OCI-LY3 (cell line): ENCODE measurements at regions not wholly inside any gene's neighbourhood (a gene's known extent, or its start where the extent isn't known, plus 50 kb on each side); places are given as distances from the start of the nearest gene placed in this dataset.
A peak's percentile ranks its signal among the peaks of the same experiment; 100 is the strongest.

Source experiments
- H2AFZ ChIP-seq: fragments of 200-600, 300-600 bp; shearing (Covaris generic); 2 replicates; pipeline ENCODE4 v1.6.0; 2014; ENCODE audit warnings: antibody characterized with exemption, low read depth, low read length
- H3K27ac ChIP-seq: fragments of 200-600, 300-600 bp; sonication (generic); 2 replicates; pipeline ENCODE4 v1.5.1; 2014; ENCODE audit warnings: mild to moderate bottlenecking, low read length, moderate library complexity, mixed read lengths
- H3K27me3 ChIP-seq: fragments of 200-600, 300-600 bp; sonication (generic); 2 replicates; pipeline ENCODE4 v1.6.1; 2014; ENCODE audit warnings: low read depth, low read length, mixed read lengths
- H3K36me3 ChIP-seq: fragments of 200-600, 300-600 bp; sonication (generic); replicated peaks from 2 replicates; pipeline ENCODE3; 2014; ENCODE audit warnings: low read depth, low read length, mixed read lengths
- H3K4me1 ChIP-seq: fragments of 300-600, 200-600 bp; sonication (generic); 2 replicates; pipeline ENCODE4 v1.6.1; 2014; ENCODE audit warnings: low read length, mixed read lengths
- H3K4me2 ChIP-seq: fragments of 200-600, 300-600 bp; sonication (generic); 2 replicates; pipeline ENCODE4 v1.6.1; 2014; ENCODE audit warnings: low read length, mixed read lengths
- H3K4me3 ChIP-seq: fragments of 300-600, 200-600 bp; sonication (generic); 2 replicates; pipeline ENCODE4 v1.5.1; 2014; ENCODE audit warnings: antibody characterized with exemption, mild to moderate bottlenecking, low read length, moderate library complexity
- H3K79me2 ChIP-seq: fragments of 300-600, 200-600 bp; shearing (Covaris generic); 2 replicates; pipeline ENCODE4 v1.6.1; 2014; ENCODE audit warnings: mild to moderate bottlenecking, low read length, mixed read lengths
- H3K9ac ChIP-seq: fragments of 300-600, 200-600 bp; shearing (Covaris generic); 2 replicates; pipeline ENCODE4 v1.6.0; 2014; ENCODE audit warnings: mild to moderate bottlenecking, low read length, moderate library complexity
- H3K9me3 ChIP-seq: fragments of 200-600, 300-600 bp; shearing (Covaris generic); 2 replicates; pipeline ENCODE4 v1.6.1; 2014; ENCODE audit warnings: low read length, mixed read lengths; ENCODE audit not compliant: insufficient read depth
- H4K20me1 ChIP-seq: fragments of 200-600, 300-600 bp; sonication (generic); 2 replicates; pipeline ENCODE4 v1.6.1; 2016; ENCODE audit warnings: low read length, mixed read lengths; ENCODE audit not compliant: insufficient read depth
- CTCF ChIP-seq: fragments of 200-600, 300-600 bp; sonication (generic); IDR thresholded peaks from 2 replicates; pipeline ENCODE4 v1.5.1; 2014; ENCODE audit warnings: antibody characterized with exemption, low read length, low read depth
- EZH2phosphoT487 ChIP-seq: fragments of 200-600 bp; shearing (Covaris generic); IDR thresholded peaks from 2 replicates; pipeline ENCODE4 v1.6.1; 2018; ENCODE audit warnings: antibody characterized with exemption, mixed run types, low read depth

GRCh38 chr9:106291786-106292185, 571.2 kb upstream of the ZNF462 start:
- Histone ChIP-seq H3K9me3 (no peaks in the 10 kb centered on the region), H3K4me2 (no peak overlapping the region), H3K27ac (no peak overlapping the region), H4K20me1 (no peaks in the 10 kb centered on the region), H3K79me2 (no peaks in the 10 kb centered on the region), H3K9ac (no peak overlapping the region), H3K4me3 (no peak overlapping the region), H3K27me3 (no peaks in the 10 kb centered on the region), H2AFZ (no peak overlapping the region), H3K4me1 (peaks cover 11% of the 10 kb centered on the region), H3K36me3 (no peaks in the 10 kb centered on the region)
- TF ChIP-seq CTCF (no peak), EZH2phosphoT487 (no peak)

GRCh38 chr9:106296426-106296825, 566.5 kb upstream of the ZNF462 start:
- no peak for TF ChIP-seq CTCF
- TF ChIP-seq EZH2phosphoT487: no peak
- no peak overlapping the region for H3K4me3 ChIP-seq
- no peaks in the 10 kb centered on the region for H3K4me1 ChIP-seq
- H3K4me2 ChIP-seq: no peak overlapping the region
- H3K9ac ChIP-seq: no peak overlapping the region
- no peaks in the 10 kb centered on the region for H3K36me3 ChIP-seq
- H3K27ac ChIP-seq: no peak overlapping the region
- no peaks in the 10 kb centered on the region for H3K9me3 ChIP-seq
- H3K27me3 ChIP-seq: no peaks in the 10 kb centered on the region
- no peak overlapping the region for H2AFZ ChIP-seq
- H4K20me1 ChIP-seq: no peaks in the 10 kb centered on the region
- no peaks in the 10 kb centered on the region for H3K79me2 ChIP-seq

GRCh38 chr9:106298997-106299396, 564.0 kb upstream of the ZNF462 start:
- Histone ChIP-seq H3K9me3 (no peaks in the 10 kb centered on the region), H3K79me2 (no peaks in the 10 kb centered on the region), H3K4me2 (no peak overlapping the region), H3K27ac (no peak overlapping the region), H3K4me1 (peaks cover 3% of the 10 kb centered on the region; the same call in 1 of the 2 replicates), H3K36me3 (no peaks in the 10 kb centered on the region), H3K27me3 (no peaks in the 10 kb centered on the region), H3K9ac (no peak overlapping the region), H3K4me3 (no peak overlapping the region), H2AFZ (no peak overlapping the region), H4K20me1 (no peaks in the 10 kb centered on the region)
- no peak for TF ChIP-seq EZH2phosphoT487
- TF ChIP-seq CTCF: no peak

GRCh38 chr9:106304401-106304920, 558.5 kb upstream of the ZNF462 start:
- Histone ChIP-seq H3K36me3 (no peaks in the 10 kb centered on the region), H3K9ac (no peak overlapping the region), H3K4me1 (peaks cover 56% of the 10 kb centered on the region), H3K27ac (no peak overlapping the region), H3K4me2 (peak overlapping the region; percentile 14; the same call in 1 of the 2 replicates), H3K79me2 (no peaks in the 10 kb centered on the region), H4K20me1 (no peaks in the 10 kb centered on the region), H2AFZ (no peak overlapping the region), H3K27me3 (no peaks in the 10 kb centered on the region), H3K4me3 (no peak overlapping the region), H3K9me3 (no peaks in the 10 kb centered on the region)
- TF ChIP-seq CTCF: no peak
- TF ChIP-seq EZH2phosphoT487: no peak
